Kidney glomerular epithelial cell (primary cell): ENCODE measurements at regions not wholly inside any gene's neighbourhood (a gene's known extent, or its start where the extent isn't known, plus 50 kb on each side); places are given as distances from the start of the nearest gene placed in this dataset.

ENCODE experiments used
- DNase-seq: peaks from one replicate; lab custom pipeline; 2025; lab: John Stamatoyannopoulos, UW

- DNase-seq: no peak
These were observed 551.8 kb upstream of the TYRP1 start for GRCh38 chr9:12141422-12141821.

- DNase-seq: no peak
These were observed 537.6 kb upstream of the TYRP1 start for GRCh38 chr9:12155401-12156134.

GRCh38 chr9:12162181-12162815 lies 530.9 kb upstream of the TYRP1 start:
- DNase-seq: no peak

- DNase-seq: no peak
These were observed 529.3 kb upstream of the TYRP1 start for GRCh38 chr9:12163723-12164458.

- DNase-seq: no peak
These were observed 526.7 kb upstream of the TYRP1 start for GRCh38 chr9:12166518-12166917.

- DNase-seq: no peak
These were observed 522.7 kb upstream of the TYRP1 start for GRCh38 chr9:12170456-12170855.

- DNase-seq: no peak
These were observed 514.6 kb upstream of the TYRP1 start for GRCh38 chr9:12178634-12179033.

GRCh38 chr9:12182806-12183205 lies 510.4 kb upstream of the TYRP1 start:
- DNase-seq: no peak

- DNase-seq: no peak
These were observed 509.9 kb upstream of the TYRP1 start for GRCh38 chr9:12183321-12183720.

- DNase-seq: no peak
These were observed 507.3 kb upstream of the TYRP1 start for GRCh38 chr9:12185856-12186255.

- DNase-seq: no peak
These were observed 501.6 kb upstream of the TYRP1 start for GRCh38 chr9:12191630-12192029.

GRCh38 chr9:12194731-12195130 lies 498.5 kb upstream of the TYRP1 start:
- no peak for DNase-seq

- no peak for DNase-seq
These were observed 497.7 kb upstream of the TYRP1 start for GRCh38 chr9:12195456-12195855.

GRCh38 chr9:12204512-12204911 lies 488.7 kb upstream of the TYRP1 start:
- DNase-seq: no peak

- no peak for DNase-seq
These were observed 480.3 kb upstream of the TYRP1 start for GRCh38 chr9:12212860-12213259.

GRCh38 chr9:12221470-12221869 lies 471.7 kb upstream of the TYRP1 start:
- DNase-seq: no peak

GRCh38 chr9:12224449-12224848 lies 468.7 kb upstream of the TYRP1 start:
- no peak for DNase-seq

- no peak for DNase-seq
These were observed 462.5 kb upstream of the TYRP1 start for GRCh38 chr9:12230708-12231107.

- no peak for DNase-seq
These were observed 461.4 kb upstream of the TYRP1 start for GRCh38 chr9:12231832-12232231.

- DNase-seq: no peak
These were observed 460.3 kb upstream of the TYRP1 start for GRCh38 chr9:12232836-12233235.

- DNase-seq: no peak
These were observed 439.2 kb upstream of the TYRP1 start for GRCh38 chr9:12253941-12254340.

- DNase-seq: no peak
These were observed 426.4 kb upstream of the TYRP1 start for GRCh38 chr9:12266758-12267157.

GRCh38 chr9:12271421-12271891 lies 421.7 kb upstream of the TYRP1 start:
- DNase-seq: no peak
